ENCODE measurements at regions not wholly inside any gene's neighbourhood (a gene's known extent, or its start where the extent isn't known, plus 50 kb on each side); places are given as distances from the start of the nearest gene placed in this dataset.

- no peaks in the 10 kb centered on the region for H3K36me3 ChIP-seq (ENCODE audit: control insufficient read depth, insufficient read depth, low read length)
- no peaks in the 10 kb centered on the region for H3K9me3 ChIP-seq (ENCODE audit: control insufficient read depth, low read length)
- H3K4me3 ChIP-seq (ENCODE audit: extremely low read depth, insufficient read depth, low read length, poor library complexity, severe bottlenecking): no peak overlapping the region
- no peaks in the 10 kb centered on the region for H3K4me1 ChIP-seq (ENCODE audit: control insufficient read depth, insufficient read depth, low read length, poor library complexity, severe bottlenecking)
- no peak overlapping the region for H3K27ac ChIP-seq (ENCODE audit: low read depth, low read length, severe bottlenecking)
- 85% methylated on average over 2 of the region's 3 CpGs; no CpG with 5 or more reads in 1 of the 2 experiments for WGBS, 2 experiments (ENCODE audit: insufficient coverage in 2 of 2)
Measured at GRCh38 chr1:36532810-36533401, 50.2 kb upstream of the CSF3R start.
